Trophoblast cell (in vitro differentiated cells and primary cell): ENCODE measurements at regions not wholly inside any gene's neighbourhood (a gene's known extent, or its start where the extent isn't known, plus 50 kb on each side); places are given as distances from the start of the nearest gene placed in this dataset.
"Not testable (repeated sequence)": the region's sequence is repeated elsewhere in the genome, so short reads cannot be mapped to it uniquely, and the experiment has no call there.

Experiments used
- DNase-seq, 2 donors: peaks; one replicate each; pipeline ENCODE4 v3.0.0-alpha.2; 2016
- H2AFZ ChIP-seq: 2 replicates; pipeline ENCODE4 v1.6.1; 2013; ENCODE audit warnings: low read length, moderate library complexity, mild to moderate bottlenecking; ENCODE audit not compliant: insufficient read depth, poor library complexity
- H2AK5ac ChIP-seq: 2 replicates; pipeline ENCODE4 v1.6.1; 2013; ENCODE audit warnings: mild to moderate bottlenecking, low read length
- H2BK120ac ChIP-seq: 2 replicates; pipeline ENCODE4 v1.6.1; 2013; ENCODE audit warnings: low read length, mild to moderate bottlenecking, moderate library complexity; ENCODE audit not compliant: insufficient read depth, poor library complexity
- H2BK12ac ChIP-seq: 2 replicates; pipeline ENCODE4 v1.6.1; 2013; ENCODE audit warnings: mild to moderate bottlenecking, low read length, moderate library complexity
- H2BK5ac ChIP-seq: 2 replicates; pipeline ENCODE4 v1.6.1; 2013; ENCODE audit warnings: low read length, low read depth, moderate library complexity, mild to moderate bottlenecking; ENCODE audit not compliant: poor library complexity
- H3K14ac ChIP-seq: 2 replicates; pipeline ENCODE4 v1.6.1; 2013; ENCODE audit warnings: mild to moderate bottlenecking, low read length
- H3K18ac ChIP-seq: 2 replicates; pipeline ENCODE4 v1.6.1; 2013; ENCODE audit warnings: mild to moderate bottlenecking, low read length
- H3K23ac ChIP-seq: 2 replicates; pipeline ENCODE4 v1.6.1; 2013; ENCODE audit warnings: low read length
- H3K27ac ChIP-seq: 2 replicates; pipeline ENCODE4 v1.5.1; 2013; ENCODE audit warnings: low read depth, mild to moderate bottlenecking, inconsistent platforms, low read length, moderate library complexity
- H3K27me3 ChIP-seq: 2 replicates; pipeline ENCODE4 v1.6.1; 2013; ENCODE audit warnings: inconsistent platforms, mild to moderate bottlenecking, low read length, moderate library complexity; ENCODE audit not compliant: insufficient read depth
- H3K36me3 ChIP-seq, 2 experiments: 1 replicate in 1 of 2; 2 replicates in 1 of 2; pipeline ENCODE4 v1.6.1; 2013; ENCODE audit warnings: low read length in 2 of 2, mild to moderate bottlenecking in 2 of 2, moderate library complexity in 1 of 2; ENCODE audit not compliant: insufficient read depth in 2 of 2, control insufficient read depth in 1 of 2
- H3K4ac ChIP-seq: 2 replicates; pipeline ENCODE4 v1.6.1; 2013; ENCODE audit warnings: low read depth, mild to moderate bottlenecking, low read length, moderate library complexity
- H3K4me1 ChIP-seq, 2 experiments: 1 replicate in 1 of 2; 2 replicates in 1 of 2; pipeline ENCODE4 v1.6.1; 2013; ENCODE audit warnings: low read length in 2 of 2, mild to moderate bottlenecking in 2 of 2, moderate library complexity in 1 of 2; ENCODE audit not compliant: insufficient read depth in 2 of 2, control insufficient read depth in 1 of 2
- H3K4me2 ChIP-seq: 2 replicates; pipeline ENCODE4 v1.6.1; 2013; ENCODE audit warnings: inconsistent platforms, mild to moderate bottlenecking, low read length, moderate library complexity
- H3K4me3 ChIP-seq: 2 replicates; pipeline ENCODE4 v1.5.1; 2013; ENCODE audit warnings: mild to moderate bottlenecking, low read depth, low read length, inconsistent platforms
- H3K79me1 ChIP-seq: one replicate; pipeline ENCODE4 v1.6.1; 2013; ENCODE audit warnings: low read length
- H3K79me2 ChIP-seq: 2 replicates; pipeline ENCODE4 v1.6.1; 2013; ENCODE audit warnings: low read length, mild to moderate bottlenecking; ENCODE audit not compliant: control insufficient read depth, insufficient read depth, poor library complexity
- H3K9ac ChIP-seq: 2 replicates; pipeline ENCODE4 v1.6.1; 2013; ENCODE audit warnings: mild to moderate bottlenecking, low read length
- H3K9me3 ChIP-seq: 2 replicates; pipeline ENCODE4 v1.6.1; 2013; ENCODE audit warnings: low read depth, mild to moderate bottlenecking, control low read depth, inconsistent platforms, low read length; ENCODE audit not compliant: insufficient read depth
- H4K12ac ChIP-seq: 2 replicates; pipeline ENCODE4 v1.6.1; 2013; ENCODE audit warnings: low read depth, mild to moderate bottlenecking, low read length, moderate library complexity
- H4K8ac ChIP-seq: 2 replicates; pipeline ENCODE4 v1.6.1; 2013; ENCODE audit warnings: low read depth, mild to moderate bottlenecking, low read length, moderate library complexity
- H4K91ac ChIP-seq: one replicate; pipeline ENCODE4 v1.6.1; 2013; ENCODE audit warnings: low read depth, mild to moderate bottlenecking, low read length, moderate library complexity
- WGBS: extraction: QIAGEN DNeasy Blood & Tissue Kit; methylation state at CpG from one replicate; pipeline ENCODE4 v1.1.7; 2013; ENCODE audit warnings: missing lambda C conversion rate; ENCODE audit not compliant: insufficient read length, insufficient coverage; ENCODE audit errors: extremely low coverage; 5-methylcytosine and 5-hydroxymethylcytosine counted together

GRCh38 chr4:187908731-187909130 is 86.8 kb upstream of the ZFP42 start:
- Histone ChIP-seq H4K8ac (no peak overlapping the region), H3K23ac (no peak overlapping the region), H2AK5ac (no peak overlapping the region), H2BK12ac (no peak overlapping the region), H3K9ac (no peak overlapping the region), H3K4ac (no peak overlapping the region), H2AFZ (no peak overlapping the region), H2BK120ac (no peak overlapping the region), H4K91ac (no peak overlapping the region), H3K27ac (no peak overlapping the region), H3K79me1 (no peaks in the 10 kb centered on the region), H3K4me2 (no peak overlapping the region), H3K4me3 (no peak overlapping the region), H2BK5ac (no peak overlapping the region), H4K12ac (no peak overlapping the region), H3K18ac (no peak overlapping the region), H3K27me3 (no peaks in the 10 kb centered on the region), H3K79me2 (no peaks in the 10 kb centered on the region), H3K9me3 (no peaks in the 10 kb centered on the region), H3K14ac (no peak overlapping the region), H3K4me1 (no peaks in the 10 kb centered on the region), H3K36me3 (no peaks in the 10 kb centered on the region)
- WGBS: no CpG with 5 or more reads among the region's 2 CpGs
- DNase-seq: no peak

- Histone ChIP-seq H3K9ac (no peak overlapping the region), H3K79me1 (no peaks in the 10 kb centered on the region), H2AFZ (no peak overlapping the region), H3K4ac (no peak overlapping the region), H3K79me2 (no peaks in the 10 kb centered on the region), H3K23ac (no peak overlapping the region), H3K18ac (no peak overlapping the region), H3K4me2 (no peak overlapping the region), H2AK5ac (no peak overlapping the region), H2BK120ac (no peak overlapping the region), H2BK5ac (no peak overlapping the region), H3K36me3 (no peaks in the 10 kb centered on the region), H4K91ac (no peak overlapping the region), H3K4me1 (no peaks in the 10 kb centered on the region), H3K27me3 (no peaks in the 10 kb centered on the region), H3K14ac (no peak overlapping the region), H4K8ac (no peak overlapping the region), H4K12ac (no peak overlapping the region), H3K4me3 (no peak overlapping the region), H2BK12ac (no peak overlapping the region), H3K9me3 (no peaks in the 10 kb centered on the region), H3K27ac (no peak overlapping the region)
- no CpG with 5 or more reads among the region's 4 CpGs for WGBS
- no peak for DNase-seq
Measured at GRCh38 chr4:187910741-187911140, 84.8 kb upstream of the ZFP42 start.

- not testable (repeated sequence) for H2AFZ ChIP-seq, H3K18ac ChIP-seq, DNase-seq, H4K8ac ChIP-seq, H2BK5ac ChIP-seq, H3K14ac ChIP-seq, H3K79me1 ChIP-seq, H3K23ac ChIP-seq, H3K27ac ChIP-seq, H3K79me2 ChIP-seq, H3K27me3 ChIP-seq, H2AK5ac ChIP-seq, H3K4me3 ChIP-seq, H3K4me1 ChIP-seq, H3K4me2 ChIP-seq, H3K4ac ChIP-seq, H3K9me3 ChIP-seq, H4K12ac ChIP-seq, H2BK12ac ChIP-seq, H2BK120ac ChIP-seq, H3K36me3 ChIP-seq, H4K91ac ChIP-seq, H3K9ac ChIP-seq
- WGBS: no CpG with 5 or more reads among the region's 5 CpGs
Measured at GRCh38 chr4:187915406-187915805, 80.2 kb upstream of the ZFP42 start.

GRCh38 chr4:187919966-187920365 is 75.6 kb upstream of the ZFP42 start:
- DNase-seq: no peak
- Histone ChIP-seq H3K4ac (no peak overlapping the region), H3K14ac (no peak overlapping the region), H2BK5ac (no peak overlapping the region), H3K27me3 (no peaks in the 10 kb centered on the region), H3K27ac (no peak overlapping the region), H3K23ac (no peak overlapping the region), H3K36me3 (no peaks in the 10 kb centered on the region), H2BK12ac (no peak overlapping the region), H2AK5ac (no peak overlapping the region), H2BK120ac (no peak overlapping the region), H3K18ac (no peak overlapping the region), H3K9me3 (no peaks in the 10 kb centered on the region), H3K4me3 (no peak overlapping the region), H3K4me2 (no peak overlapping the region), H3K79me2 (no peaks in the 10 kb centered on the region), H4K91ac (no peak overlapping the region), H4K8ac (no peak overlapping the region), H2AFZ (no peak overlapping the region), H4K12ac (no peak overlapping the region), H3K79me1 (no peaks in the 10 kb centered on the region), H3K9ac (no peak overlapping the region), H3K4me1 (no peaks in the 10 kb centered on the region)
- WGBS: no CpG with 5 or more reads among the region's 3 CpGs
